ENCODE measurements at regions not wholly inside any gene's neighbourhood (a gene's known extent, or its start where the extent isn't known, plus 50 kb on each side); places are given as distances from the start of the nearest gene placed in this dataset.

DNA sequence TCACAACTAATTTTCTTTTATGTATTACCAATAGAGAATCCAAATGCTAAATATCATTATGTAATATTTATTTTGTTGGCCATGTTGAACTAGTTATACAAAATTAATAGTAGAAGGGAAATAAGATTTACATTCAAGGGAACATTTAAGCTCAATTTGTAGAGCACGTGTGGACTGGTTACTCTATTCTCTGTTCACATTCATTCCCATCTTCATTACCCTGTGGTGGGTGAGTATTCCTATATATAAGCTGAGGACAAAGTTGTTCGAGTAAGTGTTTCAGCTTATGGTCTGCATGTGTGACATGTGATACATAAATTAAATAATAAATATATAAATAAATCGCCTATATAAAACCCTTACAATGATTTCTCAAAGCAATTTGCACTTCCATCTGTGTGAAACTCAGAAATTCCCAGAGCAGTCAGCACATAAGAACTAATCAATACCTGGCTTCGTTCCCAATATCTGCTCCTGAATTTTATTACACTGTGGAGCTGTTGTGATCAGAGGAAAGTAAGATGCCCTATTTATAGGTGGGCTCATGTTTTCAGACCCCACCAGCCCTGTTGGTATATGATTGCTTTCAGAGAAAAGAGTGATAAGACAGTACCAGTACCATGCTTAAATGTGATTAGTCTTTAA lies 308.2 kb upstream of the DCN start:
- TF ChIP-seq, protein P1, sequence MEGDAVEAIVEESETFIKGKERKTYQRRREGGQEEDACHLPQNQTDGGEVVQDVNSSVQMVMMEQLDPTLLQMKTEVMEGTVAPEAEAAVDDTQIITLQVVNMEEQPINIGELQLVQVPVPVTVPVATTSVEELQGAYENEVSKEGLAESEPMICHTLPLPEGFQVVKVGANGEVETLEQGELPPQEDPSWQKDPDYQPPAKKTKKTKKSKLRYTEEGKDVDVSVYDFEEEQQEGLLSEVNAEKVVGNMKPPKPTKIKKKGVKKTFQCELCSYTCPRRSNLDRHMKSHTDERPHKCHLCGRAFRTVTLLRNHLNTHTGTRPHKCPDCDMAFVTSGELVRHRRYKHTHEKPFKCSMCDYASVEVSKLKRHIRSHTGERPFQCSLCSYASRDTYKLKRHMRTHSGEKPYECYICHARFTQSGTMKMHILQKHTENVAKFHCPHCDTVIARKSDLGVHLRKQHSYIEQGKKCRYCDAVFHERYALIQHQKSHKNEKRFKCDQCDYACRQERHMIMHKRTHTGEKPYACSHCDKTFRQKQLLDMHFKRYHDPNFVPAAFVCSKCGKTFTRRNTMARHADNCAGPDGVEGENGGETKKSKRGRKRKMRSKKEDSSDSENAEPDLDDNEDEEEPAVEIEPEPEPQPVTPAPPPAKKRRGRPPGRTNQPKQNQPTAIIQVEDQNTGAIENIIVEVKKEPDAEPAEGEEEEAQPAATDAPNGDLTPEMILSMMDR (IDR thresholded peaks at IDR 0.05; ENCODE audit: borderline replicate concordance, extremely low read depth, low read length, poor library complexity, severe bottlenecking), result no peak
- no peak for TF ChIP-seq EZH2 (IDR thresholded peaks at IDR 0.05; ENCODE audit: borderline replicate concordance, low read depth, low read length, severe bottlenecking)
